RKO (cell line): ENCODE measurements at regions not wholly inside any gene's neighbourhood (a gene's known extent, or its start where the extent isn't known, plus 50 kb on each side); places are given as distances from the start of the nearest gene placed in this dataset.

Experiments used
- DNase-seq: peaks from one replicate; pipeline ENCODE4 v3.0.0-alpha.2; 2016; ENCODE audit warnings: low spot score

- no peak for DNase-seq
Observed at GRCh38 chr13:22505489-22505888, 675.3 kb upstream of the SGCG start.

DNA sequence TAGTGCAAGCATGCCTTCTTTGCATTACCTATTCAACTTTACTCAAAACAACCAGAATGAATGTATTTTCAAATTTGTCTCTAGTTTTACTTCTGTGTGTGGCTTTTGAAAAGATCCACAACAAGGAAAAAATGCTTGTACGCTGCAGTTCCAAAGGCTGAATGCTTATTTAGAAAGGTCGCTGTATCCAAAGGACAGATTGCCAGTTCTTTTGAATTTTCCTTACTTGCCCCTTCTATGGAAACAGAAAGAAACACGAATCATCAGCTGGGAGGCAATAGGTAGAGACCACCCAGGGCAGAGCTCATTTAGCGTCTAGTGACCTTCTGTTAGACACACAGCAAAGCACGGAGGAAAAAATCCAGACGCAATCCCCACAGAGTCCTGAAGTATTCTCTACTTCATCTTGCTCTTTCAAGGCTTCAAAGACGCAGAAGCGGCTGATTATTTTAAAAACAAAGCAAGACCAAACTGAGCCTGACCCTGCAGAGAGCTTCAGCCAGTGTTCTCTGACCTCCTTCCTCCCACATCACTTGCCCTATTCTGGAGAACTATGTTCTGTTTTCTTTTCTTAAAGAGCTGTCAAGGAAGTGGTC lies 674.6 kb upstream of the SGCG start:
- no peak for DNase-seq

DNA sequence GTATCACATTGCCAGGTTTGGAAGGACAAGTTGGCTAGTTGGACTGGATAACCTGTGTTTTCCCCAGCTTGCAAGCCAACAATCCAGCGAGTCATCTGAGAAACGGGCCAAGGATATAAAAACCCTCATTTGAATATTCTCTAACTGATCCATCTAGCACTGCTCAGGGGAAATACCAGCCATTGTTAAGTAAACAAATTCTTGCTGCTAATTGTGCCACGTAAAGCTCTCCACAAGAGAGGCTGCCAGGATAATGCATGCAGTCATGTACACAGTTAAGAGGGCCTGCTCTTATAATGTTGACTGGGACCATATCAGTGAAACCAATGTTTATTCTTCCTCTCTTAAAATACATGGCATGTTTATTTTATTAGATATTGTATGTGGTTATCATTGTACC lies 663.2 kb upstream of the SGCG start:
- no peak for DNase-seq

DNA sequence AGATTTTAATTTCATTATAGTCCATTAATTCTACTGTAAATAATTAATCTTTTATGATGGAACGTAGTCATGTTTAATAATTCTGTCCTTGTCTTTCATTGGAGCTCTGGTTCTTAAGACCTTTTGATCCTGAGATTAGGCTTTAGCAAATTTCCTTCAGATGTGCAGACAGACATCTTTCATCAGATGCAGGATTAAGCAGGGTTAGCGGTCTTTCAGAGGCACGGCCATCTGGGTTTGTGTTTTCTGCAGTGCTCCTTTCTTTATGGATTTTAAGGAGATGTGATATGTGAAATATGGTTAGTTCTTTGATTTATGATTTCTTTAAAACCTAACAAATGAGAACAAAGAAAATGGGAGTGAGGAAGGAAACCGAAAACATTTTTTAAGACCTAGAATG lies 643.9 kb upstream of the SGCG start:
- DNase-seq = no peak

GRCh38 chr13:22538400-22538799 lies 642.4 kb upstream of the SGCG start:
- DNase-seq = no peak

- DNase-seq = no peak
Observed at GRCh38 chr13:22549126-22549525, 631.7 kb upstream of the SGCG start.

DNA sequence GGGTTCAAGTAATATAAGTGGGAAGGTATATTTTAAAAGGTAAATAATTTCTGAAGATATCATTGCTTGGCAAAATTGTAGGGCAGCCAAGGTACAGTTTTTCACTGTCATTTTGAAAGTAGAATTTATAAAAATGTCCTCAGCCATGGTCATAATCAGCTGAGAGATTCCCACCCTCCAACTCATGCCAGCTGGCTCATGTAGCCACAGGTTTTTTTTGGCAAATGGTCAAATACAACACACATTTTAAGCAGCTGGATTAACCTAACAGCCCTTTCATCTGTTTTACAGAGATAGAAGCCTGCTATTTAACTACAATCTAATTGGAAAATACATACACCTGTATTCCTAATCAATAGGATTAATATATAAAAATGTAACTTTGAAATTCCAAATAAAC lies 619.2 kb upstream of the SGCG start:
- no peak for DNase-seq

- no peak for DNase-seq
Observed at GRCh38 chr13:22562116-22562515, 618.7 kb upstream of the SGCG start.

DNA sequence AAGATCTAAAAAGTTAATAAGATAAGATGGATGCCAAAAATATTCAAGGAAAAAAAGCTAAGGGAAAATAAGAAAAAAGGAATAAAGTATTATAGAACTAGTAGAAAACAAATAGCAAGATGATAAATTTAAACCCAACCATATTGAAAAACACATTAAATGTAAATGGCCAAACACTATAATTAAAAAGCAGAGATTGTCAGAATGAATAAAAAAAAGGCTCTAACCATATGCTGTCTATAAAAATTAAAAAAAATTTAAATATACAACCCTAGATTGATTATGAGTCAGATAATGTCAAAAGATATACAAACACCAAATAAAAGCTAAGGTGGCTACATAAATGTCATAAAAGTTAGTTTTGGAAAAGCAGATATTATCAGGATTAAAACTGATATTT lies 617.5 kb upstream of the SGCG start:
- DNase-seq = no peak

GRCh38 chr13:22569811-22570210 lies 611.0 kb upstream of the SGCG start:
- no peak for DNase-seq

DNA sequence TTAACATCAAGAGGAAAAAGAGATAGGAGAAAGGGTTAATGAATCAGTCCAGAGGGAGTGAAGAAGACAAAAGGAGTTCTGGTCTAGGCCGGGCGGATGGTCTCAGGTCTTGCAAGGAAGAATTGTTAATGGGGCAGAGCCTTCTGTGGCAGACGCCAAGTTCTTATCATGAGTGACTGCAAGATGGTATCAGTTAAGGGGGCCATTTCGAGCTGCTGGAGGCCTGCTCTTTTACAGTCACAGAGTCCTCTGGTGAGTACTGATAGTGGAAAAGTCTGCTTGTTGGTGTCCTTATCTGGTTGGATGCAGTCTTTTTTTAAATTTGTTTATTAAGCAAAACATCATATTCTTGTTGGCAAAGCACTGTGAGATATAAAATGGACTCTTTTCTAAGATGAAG lies 590.9 kb upstream of the SGCG start:
- no peak for DNase-seq

GRCh38 chr13:22592515-22592914 lies 588.3 kb upstream of the SGCG start:
- DNase-seq = peak; percentile 0

DNA sequence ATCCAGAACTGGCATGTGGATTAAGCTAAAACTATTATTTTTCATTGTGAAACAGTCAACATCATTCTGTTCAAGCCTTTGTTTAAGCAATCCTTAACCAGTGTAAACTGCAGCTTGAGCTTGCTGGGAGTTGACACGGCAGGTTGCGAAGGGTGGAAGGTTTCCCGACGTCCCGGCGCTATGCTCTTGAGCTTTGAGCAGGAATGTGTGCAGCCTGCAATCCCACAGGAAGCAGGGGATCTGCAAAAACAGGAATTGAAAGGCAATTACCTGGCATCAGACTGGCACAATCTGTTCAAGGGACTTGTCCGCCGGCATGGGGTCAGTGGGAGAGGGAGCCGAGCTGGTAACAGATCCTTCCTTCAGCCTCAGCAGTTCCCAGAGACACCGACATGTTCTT lies 586.7 kb upstream of the SGCG start:
- DNase-seq = no peak

- no peak for DNase-seq
Observed at GRCh38 chr13:22596171-22596863, 584.5 kb upstream of the SGCG start.

- DNase-seq = no peak
Observed at GRCh38 chr13:22599156-22599555, 581.6 kb upstream of the SGCG start.

DNA sequence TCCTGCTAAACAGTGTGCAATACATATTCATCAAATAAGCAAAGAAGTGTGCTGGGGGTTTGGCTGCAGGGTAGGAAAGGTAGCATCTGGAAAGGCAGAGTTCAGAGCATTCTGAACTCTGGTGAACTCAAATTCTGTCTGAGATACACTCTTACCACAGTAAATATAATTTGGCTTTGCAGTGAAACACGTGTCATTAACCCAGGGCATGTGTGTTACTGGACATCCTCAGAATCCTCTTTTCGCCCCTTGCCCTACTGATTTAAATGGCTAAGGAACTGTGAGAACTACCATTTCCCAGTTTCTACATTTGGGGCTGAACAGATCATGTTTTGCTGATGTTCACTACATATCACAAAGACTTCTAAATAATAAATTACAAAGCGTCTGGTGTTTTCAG lies 562.8 kb upstream of the SGCG start:
- no peak for DNase-seq

DNA sequence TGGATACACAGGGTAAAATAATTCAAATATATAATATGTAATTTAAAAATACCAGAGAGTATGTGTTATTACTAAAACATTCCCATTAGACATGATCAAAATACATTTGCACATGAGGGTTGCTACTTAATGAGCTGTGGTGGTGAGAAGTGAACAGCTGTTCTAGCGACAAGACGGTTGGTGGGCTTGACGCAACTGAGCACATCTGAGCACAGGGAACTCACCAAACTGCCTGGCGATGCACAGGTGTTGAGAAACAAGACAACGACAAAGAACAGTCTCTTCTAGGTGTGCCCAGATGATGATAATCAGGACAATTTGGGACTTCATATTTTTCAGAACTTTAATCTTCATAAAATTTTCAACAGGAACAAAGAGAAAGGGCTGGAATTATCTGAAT lies 555.1 kb upstream of the SGCG start:
- DNase-seq = no peak

DNA sequence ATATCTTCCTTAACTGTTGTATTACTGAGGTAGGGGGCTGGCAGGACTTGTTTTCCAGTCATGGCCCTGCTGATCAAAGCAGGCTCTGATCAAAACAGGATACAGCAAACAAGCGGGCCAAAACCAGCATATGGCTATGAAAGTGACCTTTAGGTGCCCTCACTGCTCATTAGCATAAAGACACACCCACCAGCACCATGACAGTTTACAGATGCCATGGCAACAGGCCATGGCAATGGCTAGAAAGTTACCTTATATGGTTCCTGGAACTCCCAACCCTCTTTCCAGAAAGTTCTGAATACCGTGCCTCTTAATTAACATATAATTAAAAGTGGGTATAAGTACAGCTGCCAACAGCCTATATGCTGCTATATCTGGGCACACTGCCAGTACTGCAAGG lies 551.4 kb upstream of the SGCG start:
- DNase-seq = no peak

DNA sequence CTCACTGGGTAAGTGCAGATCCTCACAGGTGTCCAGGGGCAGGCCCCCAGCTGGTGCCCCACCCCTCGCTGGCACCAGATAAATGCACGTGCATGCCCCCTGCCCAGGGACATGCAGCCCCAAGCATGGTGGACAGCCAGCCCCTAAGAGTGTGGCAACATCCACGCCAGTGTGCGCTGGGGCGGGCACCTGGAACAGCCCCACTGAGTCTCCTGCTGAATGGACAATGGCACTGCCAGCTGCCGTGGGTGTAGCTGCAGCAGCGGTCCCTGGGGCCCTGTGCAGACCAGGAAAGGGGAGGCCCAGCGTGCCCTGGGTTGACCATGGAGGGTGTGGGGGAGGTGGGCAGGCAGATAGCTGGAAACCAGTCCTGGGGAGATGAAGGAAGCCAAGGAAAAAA lies 538.7 kb upstream of the SGCG start:
- DNase-seq = no peak

GRCh38 chr13:22644941-22645340 lies 535.8 kb upstream of the SGCG start:
- DNase-seq = no peak

DNA sequence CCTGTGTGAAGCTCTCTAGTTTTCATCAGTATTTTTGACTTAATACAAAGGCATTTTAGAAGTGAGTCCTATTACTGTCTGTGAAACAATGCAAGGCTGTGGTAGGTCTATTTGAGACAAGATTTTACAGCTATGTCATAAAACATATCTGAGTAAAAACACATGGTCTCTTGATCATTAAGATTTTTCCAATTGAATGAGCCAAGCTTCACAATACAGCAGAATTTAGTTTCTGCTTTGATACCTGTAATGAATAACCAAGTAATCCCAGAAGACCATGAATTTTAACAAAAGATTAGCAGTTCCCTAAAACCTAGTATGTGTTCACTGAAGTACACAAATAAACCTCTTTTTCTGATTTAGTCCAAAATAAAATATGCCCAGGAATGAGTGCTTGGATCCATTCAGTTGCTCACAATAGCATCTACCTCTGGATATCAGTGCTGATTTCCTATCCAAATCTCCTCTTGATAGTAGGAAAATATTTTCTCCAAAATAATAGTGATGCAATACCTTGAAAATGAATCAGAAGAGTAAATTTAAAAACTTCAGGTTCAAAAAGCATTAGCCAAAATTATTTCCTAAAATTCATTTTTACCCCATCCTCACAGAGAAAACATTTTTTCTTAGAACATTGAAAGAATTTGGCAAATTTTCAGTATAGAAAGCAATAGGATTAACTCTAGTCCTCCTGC lies 533.5 kb upstream of the SGCG start:
- DNase-seq = no peak

GRCh38 chr13:22648320-22648801 lies 532.4 kb upstream of the SGCG start:
- DNase-seq = no peak

GRCh38 chr13:22652796-22653195 lies 528.0 kb upstream of the SGCG start:
- no peak for DNase-seq

- no peak for DNase-seq
Observed at GRCh38 chr13:22653866-22654265, 526.9 kb upstream of the SGCG start.
